Erythroblast (primary cell): ENCODE measurements at regions not wholly inside any gene's neighbourhood (a gene's known extent, or its start where the extent isn't known, plus 50 kb on each side); places are given as distances from the start of the nearest gene placed in this dataset.

ENCODE experiments used
- GATA1 ChIP-seq: IDR thresholded peaks from 2 replicates; pipeline ENCODE4 v1.6.1; 2011; ENCODE audit warnings: low read depth, mild to moderate bottlenecking, control low read depth, low read length, moderate library complexity
- POLR2A ChIP-seq: IDR thresholded peaks from 2 replicates; pipeline ENCODE4 v1.6.1; 2011; ENCODE audit warnings: mild to moderate bottlenecking, low read length

DNA sequence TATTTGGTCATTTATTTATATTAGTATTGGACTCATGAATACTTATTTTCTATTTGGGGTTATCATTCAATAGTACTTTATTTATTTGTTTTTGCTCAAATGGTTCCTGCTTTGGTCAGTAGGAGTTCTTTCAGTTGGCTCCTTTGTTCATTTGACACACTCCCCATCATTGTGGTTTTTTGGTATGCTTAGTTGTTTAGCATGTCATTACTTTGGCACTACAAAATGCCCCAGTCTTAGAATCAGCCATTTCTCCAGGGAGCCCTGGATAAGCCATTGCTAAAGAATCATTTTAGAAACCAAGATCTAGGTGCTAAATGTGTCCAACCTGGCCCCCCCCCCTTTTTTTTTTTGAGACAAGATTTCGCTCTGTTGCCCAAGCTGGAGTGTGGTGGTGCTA lies 61.7 kb upstream of the MRPS6 start:
- TF ChIP-seq POLR2A (no peak), GATA1 (no peak)
